Esophagus squamous epithelium (tissue), 5 donors: ENCODE measurements at regions not wholly inside any gene's neighbourhood (a gene's known extent, or its start where the extent isn't known, plus 50 kb on each side); places are given as distances from the start of the nearest gene placed in this dataset.

ENCODE experiments used
- DNase-seq: peaks from one replicate; lab custom pipeline; 2025; lab: John Stamatoyannopoulos, UW
- H3K27ac ChIP-seq, 4 donors: fragments of 200-600 bp; sonication (generic); one replicate each; pipeline ENCODE4 v1.5.1; 2016 to 2019; ENCODE audit warnings: mild to moderate bottlenecking in 1 of 4
- H3K27me3 ChIP-seq, 4 donors: fragments of 200-600 bp; sonication (generic); 1 replicate in 3 of 4; 2 replicates in 1 of 4; pipeline versions ENCODE4 v1.5.1 to v1.6.0; 2017 to 2021; ENCODE audit warnings: antibody characterized with exemption in 1 of 4
- H3K36me3 ChIP-seq, 3 donors: fragments of 200-600 bp; sonication (generic); one replicate each; pipeline ENCODE4 v1.5.1; 2016 to 2019
- H3K4me1 ChIP-seq, 3 donors: fragments of 200-600 bp; sonication (generic); one replicate each; pipeline ENCODE4 v1.5.1; 2017 to 2019
- H3K4me3 ChIP-seq, 4 donors: fragments of 200-600 bp; sonication (generic); 1 replicate in 3 of 4; 2 replicates in 1 of 4; pipeline ENCODE4 v1.5.1; 2016 to 2019; ENCODE audit warnings: mild to moderate bottlenecking in 2 of 4, moderate library complexity in 1 of 4
- H3K9me3 ChIP-seq, 3 donors: fragments of 200-600 bp; sonication (generic); one replicate each; pipeline ENCODE4 v1.5.1; 2016 to 2019
- POLR2A ChIP-seq, 4 donors: fragments of 450-650 bp; IDR thresholded peaks; one replicate each; pipeline ENCODE4 v1.6.1; 2017; ENCODE audit warnings: antibody characterized with exemption in 4 of 4, mild to moderate bottlenecking in 4 of 4, moderate library complexity in 3 of 4
- WGBS, 2 donors: methylation state at CpG; one replicate each; pipeline ENCODE4 v1.1.5; 2018; 5-methylcytosine and 5-hydroxymethylcytosine counted together
- intact Hi-C: fragments of 100-400 bp; cut with DNase I; formaldehyde crosslinking; loops from one replicate; pipeline ENCODE4 v1.15.0; 2022
- TF ChIP-seq, protein P1 (sequence below), 6 experiments: fragments of 450-650 bp in 4 of 6; fragments of 200-600 bp in 2 of 6; sonication (generic) in 2 of 6; IDR thresholded peaks; one replicate each; pipeline ENCODE4 v1.5.1; 2016 to 2019; ENCODE audit warnings: antibody characterized with exemption in 6 of 6, mild to moderate bottlenecking in 4 of 6, moderate library complexity in 4 of 6
- donor health status: DM: yes; HTN: yes; CAD: no.

- no peaks in the 10 kb centered on the region for H3K9me3 ChIP-seq
Observed at GRCh38 chr9:119945686-119946085, 576.5 kb upstream of the BRINP1 start.

GRCh38 chr9:119941091-119941490 is 571.9 kb upstream of the BRINP1 start:
- Histone ChIP-seq H3K36me3 (no peaks in the 10 kb centered on the region), H3K9me3 (no peaks in the 10 kb centered on the region), H3K4me3 (no peak overlapping the region), H3K27ac (no peak overlapping the region), H3K27me3 (no peaks in the 10 kb centered on the region), H3K4me1 (no peaks in the 10 kb centered on the region)
- intact Hi-C loops, result no loop called here
- TF ChIP-seq, protein P1, sequence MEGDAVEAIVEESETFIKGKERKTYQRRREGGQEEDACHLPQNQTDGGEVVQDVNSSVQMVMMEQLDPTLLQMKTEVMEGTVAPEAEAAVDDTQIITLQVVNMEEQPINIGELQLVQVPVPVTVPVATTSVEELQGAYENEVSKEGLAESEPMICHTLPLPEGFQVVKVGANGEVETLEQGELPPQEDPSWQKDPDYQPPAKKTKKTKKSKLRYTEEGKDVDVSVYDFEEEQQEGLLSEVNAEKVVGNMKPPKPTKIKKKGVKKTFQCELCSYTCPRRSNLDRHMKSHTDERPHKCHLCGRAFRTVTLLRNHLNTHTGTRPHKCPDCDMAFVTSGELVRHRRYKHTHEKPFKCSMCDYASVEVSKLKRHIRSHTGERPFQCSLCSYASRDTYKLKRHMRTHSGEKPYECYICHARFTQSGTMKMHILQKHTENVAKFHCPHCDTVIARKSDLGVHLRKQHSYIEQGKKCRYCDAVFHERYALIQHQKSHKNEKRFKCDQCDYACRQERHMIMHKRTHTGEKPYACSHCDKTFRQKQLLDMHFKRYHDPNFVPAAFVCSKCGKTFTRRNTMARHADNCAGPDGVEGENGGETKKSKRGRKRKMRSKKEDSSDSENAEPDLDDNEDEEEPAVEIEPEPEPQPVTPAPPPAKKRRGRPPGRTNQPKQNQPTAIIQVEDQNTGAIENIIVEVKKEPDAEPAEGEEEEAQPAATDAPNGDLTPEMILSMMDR (IDR thresholded peaks at IDR 0.05), result no peak
- TF ChIP-seq POLR2A (IDR thresholded peaks at IDR 0.05), result no peak
- DNase-seq, result no peak
- no CpG with 5 or more reads among the region's 1 CpG for WGBS, 2 donors

More at GRCh38 chr9:119945686-119946085, 576.5 kb upstream of the BRINP1 start:
- Histone ChIP-seq H3K27ac (no peak overlapping the region), H3K4me1 (peaks cover 0 to under 1% (median 0%) of the 10 kb centered on the region in 3 donors), H3K36me3 (no peaks in the 10 kb centered on the region), H3K27me3 (no peaks in the 10 kb centered on the region), H3K4me3 (no peak overlapping the region)
- TF ChIP-seq, protein P1 (IDR thresholded peaks at IDR 0.05), result no peak
- no peak for TF ChIP-seq POLR2A (IDR thresholded peaks at IDR 0.05)
- DNase-seq, result no peak
- intact Hi-C loops, result no loop called here
- WGBS, 2 donors, result 71 to 73% methylated on average over 7 of the region's 7 CpGs

- Histone ChIP-seq H3K9me3 (no peaks in the 10 kb centered on the region), H3K36me3 (no peaks in the 10 kb centered on the region), H3K4me1 (no peaks in the 10 kb centered on the region), H3K27ac (no peak overlapping the region), H3K4me3 (no peak overlapping the region), H3K27me3 (no peaks in the 10 kb centered on the region)
- intact Hi-C loops, result no loop called here
- WGBS, 2 donors, result 19 to 26% methylated on average over 2 of the region's 2 CpGs
- DNase-seq, result no peak
- TF ChIP-seq, protein P1 (IDR thresholded peaks at IDR 0.05), result no peak
- TF ChIP-seq POLR2A (IDR thresholded peaks at IDR 0.05), result no peak
Observed at GRCh38 chr9:119938871-119939270, 569.6 kb upstream of the BRINP1 start.

GRCh38 chr9:119934497-119934896 is 565.3 kb upstream of the BRINP1 start:
- DNase-seq, result no peak
- H3K36me3 ChIP-seq, result no peaks in the 10 kb centered on the region
- no peaks in the 10 kb centered on the region for H3K4me1 ChIP-seq
- H3K4me3 ChIP-seq, result no peak overlapping the region
- WGBS, 2 donors, result 54 to 70% methylated on average over 2 to 3 of the region's 4 CpGs
- no peaks in the 10 kb centered on the region for H3K9me3 ChIP-seq
- TF ChIP-seq, protein P1 (IDR thresholded peaks at IDR 0.05), result no peak
- no peak for TF ChIP-seq POLR2A (IDR thresholded peaks at IDR 0.05)
- no peak overlapping the region for H3K27ac ChIP-seq
- intact Hi-C loops, result no loop called here
- H3K27me3 ChIP-seq, result no peaks in the 10 kb centered on the region

- Histone ChIP-seq H3K36me3 (no peaks in the 10 kb centered on the region), H3K27ac (no peak overlapping the region), H3K9me3 (no peaks in the 10 kb centered on the region), H3K4me1 (no peaks in the 10 kb centered on the region), H3K27me3 (no peaks in the 10 kb centered on the region), H3K4me3 (no peak overlapping the region)
- DNase-seq, result no peak
- TF ChIP-seq POLR2A (IDR thresholded peaks at IDR 0.05), result no peak
- TF ChIP-seq, protein P1 (IDR thresholded peaks at IDR 0.05), result no peak
- intact Hi-C loops, result no loop called here
- 85 to 93% methylated on average over 5 of the region's 5 CpGs for WGBS, 2 donors
Observed at GRCh38 chr9:119933191-119933590, 564.0 kb upstream of the BRINP1 start.
